ENCODE measurements at regions not wholly inside any gene's neighbourhood (a gene's known extent, or its start where the extent isn't known, plus 50 kb on each side); places are given as distances from the start of the nearest gene placed in this dataset.

DNA sequence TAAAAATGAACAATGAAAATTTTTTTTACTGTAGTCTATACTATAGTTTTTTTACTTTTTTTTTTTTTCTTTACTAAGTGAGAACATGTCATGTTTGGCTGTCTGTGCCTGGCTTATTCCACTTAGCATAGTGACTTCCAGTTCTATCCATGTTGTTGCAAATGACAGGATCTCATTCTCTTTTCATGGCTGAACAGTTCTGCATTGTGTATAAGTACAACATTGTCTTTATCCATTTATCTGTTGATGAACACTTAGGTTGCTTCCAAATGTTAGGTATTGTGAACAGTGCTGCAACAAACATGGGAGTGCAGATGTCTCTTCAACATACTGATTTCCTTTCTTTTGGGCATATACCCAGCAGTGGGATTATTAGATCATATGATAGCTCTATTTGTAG is 88.1 kb upstream of the CCDC90B start:
- no peaks in the 10 kb centered on the region for H3K4me1 Mint-ChIP-seq (ENCODE audit: low read depth)
- no peak overlapping the region for H3K27ac Mint-ChIP-seq (ENCODE audit: unreplicated experiment)
- peaks cover 2% of the 10 kb centered on the region for H3K36me3 Mint-ChIP-seq (ENCODE audit: low read depth)
- TF ChIP-seq, protein P1, sequence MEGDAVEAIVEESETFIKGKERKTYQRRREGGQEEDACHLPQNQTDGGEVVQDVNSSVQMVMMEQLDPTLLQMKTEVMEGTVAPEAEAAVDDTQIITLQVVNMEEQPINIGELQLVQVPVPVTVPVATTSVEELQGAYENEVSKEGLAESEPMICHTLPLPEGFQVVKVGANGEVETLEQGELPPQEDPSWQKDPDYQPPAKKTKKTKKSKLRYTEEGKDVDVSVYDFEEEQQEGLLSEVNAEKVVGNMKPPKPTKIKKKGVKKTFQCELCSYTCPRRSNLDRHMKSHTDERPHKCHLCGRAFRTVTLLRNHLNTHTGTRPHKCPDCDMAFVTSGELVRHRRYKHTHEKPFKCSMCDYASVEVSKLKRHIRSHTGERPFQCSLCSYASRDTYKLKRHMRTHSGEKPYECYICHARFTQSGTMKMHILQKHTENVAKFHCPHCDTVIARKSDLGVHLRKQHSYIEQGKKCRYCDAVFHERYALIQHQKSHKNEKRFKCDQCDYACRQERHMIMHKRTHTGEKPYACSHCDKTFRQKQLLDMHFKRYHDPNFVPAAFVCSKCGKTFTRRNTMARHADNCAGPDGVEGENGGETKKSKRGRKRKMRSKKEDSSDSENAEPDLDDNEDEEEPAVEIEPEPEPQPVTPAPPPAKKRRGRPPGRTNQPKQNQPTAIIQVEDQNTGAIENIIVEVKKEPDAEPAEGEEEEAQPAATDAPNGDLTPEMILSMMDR (IDR thresholded peaks at IDR 0.05), result no peak
- peaks cover 7% of the 10 kb centered on the region for H3K9me3 Mint-ChIP-seq (ENCODE audit: low read depth)
- no peak for DNase-seq (ENCODE audit: low spot score)
- H3K4me3 Mint-ChIP-seq (ENCODE audit: unreplicated experiment), result no peak overlapping the region
- H3K27me3 Mint-ChIP-seq (ENCODE audit: low read depth), result peaks cover 6% of the 10 kb centered on the region

- no peak for DNase-seq (ENCODE audit: low spot score)
- no peak overlapping the region for H3K4me3 Mint-ChIP-seq (ENCODE audit: unreplicated experiment)
- TF ChIP-seq, protein P1 (IDR thresholded peaks at IDR 0.05), result no peak
- peaks cover 18% of the 10 kb centered on the region for H3K9me3 Mint-ChIP-seq (ENCODE audit: low read depth)
- peaks cover 2% of the 10 kb centered on the region for H3K36me3 Mint-ChIP-seq (ENCODE audit: low read depth)
- H3K27ac Mint-ChIP-seq (ENCODE audit: unreplicated experiment), result no peak overlapping the region
- H3K27me3 Mint-ChIP-seq (ENCODE audit: low read depth), result peaks cover 9% of the 10 kb centered on the region
- no peaks in the 10 kb centered on the region for H3K4me1 Mint-ChIP-seq (ENCODE audit: low read depth)
These were observed 85.3 kb upstream of the CCDC90B start for GRCh38 chr11:83371489-83371888.

DNA sequence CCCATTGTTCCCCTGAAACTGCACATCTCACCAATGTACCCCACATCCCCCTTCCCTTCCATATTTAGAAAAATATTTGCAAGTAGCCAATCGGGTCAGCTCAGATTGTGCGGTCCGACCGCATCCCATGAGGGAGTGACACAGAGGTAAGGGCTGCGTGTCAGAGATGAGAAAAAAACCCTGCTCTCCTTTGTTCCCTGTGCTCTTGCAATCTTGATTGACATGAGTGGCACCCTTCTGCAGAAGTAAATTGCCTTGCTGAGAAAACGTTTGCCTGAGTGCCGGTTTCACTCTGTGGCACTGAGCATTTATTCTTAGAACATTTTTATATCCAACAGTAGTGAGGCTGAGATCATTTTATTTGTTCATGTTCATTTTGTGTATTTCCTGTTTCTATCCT is 81.6 kb upstream of the CCDC90B start:
- peaks cover 11% of the 10 kb centered on the region for H3K9me3 Mint-ChIP-seq (ENCODE audit: low read depth)
- TF ChIP-seq, protein P1 (IDR thresholded peaks at IDR 0.05), result no peak
- DNase-seq (ENCODE audit: low spot score), result no peak
- no peak overlapping the region for H3K27ac Mint-ChIP-seq (ENCODE audit: unreplicated experiment)
- peaks cover 2% of the 10 kb centered on the region for H3K27me3 Mint-ChIP-seq (ENCODE audit: low read depth)
- no peak overlapping the region for H3K4me3 Mint-ChIP-seq (ENCODE audit: unreplicated experiment)
- H3K4me1 Mint-ChIP-seq (ENCODE audit: low read depth), result no peaks in the 10 kb centered on the region
- no peaks in the 10 kb centered on the region for H3K36me3 Mint-ChIP-seq (ENCODE audit: low read depth)

DNA sequence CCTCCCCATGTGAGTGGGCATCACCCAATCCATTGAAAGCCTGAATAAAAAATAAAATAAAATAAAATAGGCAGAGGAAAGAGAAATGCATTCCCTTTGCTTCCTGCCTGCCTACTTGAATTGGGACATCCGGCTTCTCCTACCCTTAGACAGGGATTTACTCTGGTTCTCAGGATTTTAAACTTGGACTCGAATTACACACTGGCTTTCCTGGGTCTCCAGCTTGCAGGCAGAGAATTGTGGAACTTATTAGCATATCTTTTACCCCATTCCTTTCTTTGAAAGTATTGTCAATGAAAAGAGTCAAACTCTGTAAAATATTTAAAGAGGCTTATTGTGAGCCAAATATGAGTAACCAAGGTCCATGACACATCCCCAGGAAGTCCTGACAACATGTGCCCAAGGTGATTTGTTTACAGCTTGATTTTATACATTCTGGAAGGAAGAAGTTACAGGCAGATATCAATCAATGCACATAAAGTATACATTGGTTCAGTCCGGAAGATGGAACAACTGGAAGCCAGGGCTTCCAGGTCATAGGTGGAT is 78.4 kb upstream of the CCDC90B start:
- Mint-ChIP-seq H3K4me1 (ENCODE audit: low read depth) (no peaks in the 10 kb centered on the region), H3K4me3 (ENCODE audit: unreplicated experiment) (no peak overlapping the region), H3K27me3 (ENCODE audit: low read depth) (peaks cover 2% of the 10 kb centered on the region), H3K9me3 (ENCODE audit: low read depth) (peaks cover 11% of the 10 kb centered on the region), H3K36me3 (ENCODE audit: low read depth) (no peaks in the 10 kb centered on the region), H3K27ac (ENCODE audit: unreplicated experiment) (no peak overlapping the region)
- TF ChIP-seq, protein P1 (IDR thresholded peaks at IDR 0.05), result no peak
- DNase-seq (ENCODE audit: low spot score), result no peak

- H3K27me3 Mint-ChIP-seq (ENCODE audit: low read depth), result no peaks in the 10 kb centered on the region
- no peak overlapping the region for H3K4me3 Mint-ChIP-seq (ENCODE audit: unreplicated experiment)
- TF ChIP-seq, protein P1 (IDR thresholded peaks at IDR 0.05), result no peak
- peaks cover 11% of the 10 kb centered on the region for H3K9me3 Mint-ChIP-seq (ENCODE audit: low read depth)
- no peak overlapping the region for H3K27ac Mint-ChIP-seq (ENCODE audit: unreplicated experiment)
- DNase-seq (ENCODE audit: low spot score), result no peak
- no peaks in the 10 kb centered on the region for H3K4me1 Mint-ChIP-seq (ENCODE audit: low read depth)
- H3K36me3 Mint-ChIP-seq (ENCODE audit: low read depth), result no peaks in the 10 kb centered on the region
These were observed 77.1 kb upstream of the CCDC90B start for GRCh38 chr11:83363312-83363711.
